HEK293 (cell line): ENCODE measurements at regions not wholly inside any gene's neighbourhood (a gene's known extent, or its start where the extent isn't known, plus 50 kb on each side); places are given as distances from the start of the nearest gene placed in this dataset.

Source experiments
- CTCF ChIA-PET: fragments of 350-600 bp; formaldehyde crosslinking; extraction: SDS; loops from one replicate; lab custom pipeline; 2021; ENCODE audit warnings: antibody characterized with exemption; lab: Yijun Ruan, JAX
- POLR2A ChIA-PET: fragments of 300-600 bp; formaldehyde crosslinking; extraction: SDS; loops from one replicate; lab custom pipeline; 2020; ENCODE audit warnings: antibody characterized with exemption, inconsistent platforms; lab: Yijun Ruan, JAX
- H3K27ac ChIP-seq: fragments of 200-500 bp; sonication (Bioruptor generic); 2 replicates; pipeline ENCODE4 v1.5.1; 2014; ENCODE audit warnings: low read depth, low read length, control low read depth, inconsistent platforms; ENCODE audit errors: extremely low read depth
- H3K36me3 ChIP-seq, 2 experiments: fragments of 200-500 bp in 1 of 2; sonication (Bioruptor generic) in 1 of 2; 1 replicate in 1 of 2; 2 replicates in 1 of 2; pipeline ENCODE4 v1.5.1; 2014 to 2017; ENCODE audit warnings: inconsistent platforms in 2 of 2, low read length in 2 of 2; ENCODE audit not compliant: control insufficient read depth in 2 of 2, insufficient read depth in 1 of 2
- H3K4me1 ChIP-seq: fragments of 200-500 bp; sonication (Bioruptor generic); 2 replicates; pipeline ENCODE4 v1.5.1; 2014; ENCODE audit warnings: mild to moderate bottlenecking, low read length, inconsistent platforms; ENCODE audit not compliant: control insufficient read depth, insufficient read depth
- H3K4me3 ChIP-seq: 2 replicates; pipeline ENCODE4 v1.5.1; 2011; ENCODE audit warnings: low read depth, mild to moderate bottlenecking, control low read depth, low read length, moderate library complexity
- H3K9me3 ChIP-seq: fragments of 200-500 bp; sonication (Bioruptor generic); 2 replicates; pipeline ENCODE4 v1.5.1; 2014; ENCODE audit warnings: low read depth, low read length, inconsistent platforms; ENCODE audit not compliant: control insufficient read depth, insufficient read depth
- ATF2 ChIP-seq: fragments of 450-650 bp; formaldehyde crosslinking; IDR thresholded peaks from 2 replicates; pipeline ENCODE4 v1.5.1; 2016; ENCODE audit warnings: missing biosample characterization, missing genetic modification characterization, low read depth
- CTCF ChIP-seq: fragments of 450-650 bp; formaldehyde crosslinking; IDR thresholded peaks from 2 replicates; pipeline ENCODE4 v1.5.1; 2016; ENCODE audit warnings: missing biosample characterization, missing genetic modification characterization
- GLI4 ChIP-seq: fragments of 450-650 bp; formaldehyde crosslinking; IDR thresholded peaks from 2 replicates; pipeline ENCODE4 v1.5.1; 2016; ENCODE audit warnings: missing biosample characterization, missing genetic modification characterization
- GLIS2 ChIP-seq: fragments of 450-650 bp; formaldehyde crosslinking; IDR thresholded peaks from 2 replicates; pipeline ENCODE4 v1.5.1; 2016; ENCODE audit warnings: missing biosample characterization, missing genetic modification characterization
- KLF7 ChIP-seq: fragments of 450-650 bp; formaldehyde crosslinking; IDR thresholded peaks from 2 replicates; pipeline ENCODE4 v1.5.1; 2016; ENCODE audit warnings: missing biosample characterization, missing genetic modification characterization, borderline replicate concordance
- SP2 ChIP-seq: fragments of 450-650 bp; formaldehyde crosslinking; IDR thresholded peaks from 2 replicates; pipeline ENCODE4 v1.5.1; 2016; ENCODE audit warnings: missing biosample characterization, missing genetic modification characterization
- ZFP41 ChIP-seq: fragments of 450-650 bp; formaldehyde crosslinking; IDR thresholded peaks from 2 replicates; pipeline ENCODE4 v1.5.1; 2016; ENCODE audit warnings: missing biosample characterization, missing genetic modification characterization, borderline replicate concordance
- ZNF169 ChIP-seq: fragments of 450-650 bp; formaldehyde crosslinking; IDR thresholded peaks from 2 replicates; pipeline ENCODE4 v1.5.1; 2016; ENCODE audit warnings: missing biosample characterization, missing genetic modification characterization
- ZNF211 ChIP-seq: fragments of 450-650 bp; formaldehyde crosslinking; IDR thresholded peaks from 2 replicates; pipeline ENCODE4 v1.5.1; 2016; ENCODE audit warnings: low read depth, missing biosample characterization, missing genetic modification characterization
- ZNF214 ChIP-seq: fragments of 450-650 bp; formaldehyde crosslinking; IDR thresholded peaks from 2 replicates; pipeline ENCODE4 v1.5.1; 2017; ENCODE audit warnings: missing biosample characterization, mild to moderate bottlenecking, missing genetic modification characterization, borderline replicate concordance
- ZNF350 ChIP-seq: fragments of 450-650 bp; formaldehyde crosslinking; IDR thresholded peaks from 2 replicates; pipeline ENCODE4 v1.5.0; 2017; ENCODE audit warnings: missing biosample characterization, mild to moderate bottlenecking, missing genetic modification characterization
- ZNF366 ChIP-seq: fragments of 450-650 bp; formaldehyde crosslinking; conservative IDR thresholded peaks from 2 replicates; pipeline ENCODE4 v1.5.1; 2016; ENCODE audit warnings: missing biosample characterization, missing genetic modification characterization
- ZNF518A ChIP-seq: fragments of 450-650 bp; formaldehyde crosslinking; conservative IDR thresholded peaks from 2 replicates; pipeline ENCODE4 v1.5.1; 2016; ENCODE audit warnings: low read depth, missing biosample characterization, missing genetic modification characterization
- ZNF544 ChIP-seq: fragments of 450-650 bp; formaldehyde crosslinking; IDR thresholded peaks from 2 replicates; pipeline ENCODE4 v1.5.0; 2017; ENCODE audit warnings: missing biosample characterization, missing genetic modification characterization
- ZNF621 ChIP-seq: fragments of 450-650 bp; formaldehyde crosslinking; IDR thresholded peaks from 2 replicates; pipeline ENCODE4 v1.5.1; 2017; ENCODE audit warnings: missing biosample characterization, missing genetic modification characterization
- TF ChIP-seq, protein P1 (sequence below): fragments of 450-650 bp; formaldehyde crosslinking; IDR thresholded peaks from 2 replicates; pipeline ENCODE4 v1.5.1; 2016; ENCODE audit warnings: missing biosample characterization, missing genetic modification characterization
- TF ChIP-seq, protein P2 (sequence below): fragments of 450-650 bp; formaldehyde crosslinking; IDR thresholded peaks from 2 replicates; pipeline ENCODE4 v1.5.0; 2017; ENCODE audit warnings: missing biosample characterization, missing genetic modification characterization, borderline replicate concordance
- TF ChIP-seq, protein P3 (sequence below): fragments of 450-650 bp; formaldehyde crosslinking; IDR thresholded peaks from 2 replicates; pipeline ENCODE4 v1.5.1; 2016; ENCODE audit warnings: missing biosample characterization, missing genetic modification characterization

DNA sequence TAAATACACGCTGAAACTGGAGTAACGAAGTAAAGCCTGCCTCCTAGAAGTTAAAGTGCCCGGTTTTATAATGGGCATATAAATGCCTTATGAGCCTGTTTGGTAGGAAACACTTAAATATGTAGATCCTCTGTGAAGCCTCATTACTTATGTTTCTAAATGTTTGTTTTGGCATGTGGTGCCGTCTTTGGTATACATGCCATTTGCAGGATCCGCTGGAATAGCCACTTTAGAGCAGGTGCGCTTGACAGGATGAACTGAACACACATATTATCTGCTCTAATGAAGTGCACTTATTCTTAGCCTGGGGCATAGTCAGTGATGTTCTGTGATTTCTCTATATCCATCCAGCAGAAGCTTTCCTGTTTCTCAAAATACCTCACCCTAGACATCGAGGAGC, 778.1 kb upstream of the WWC1 start:
- no peaks in the 10 kb centered on the region for H3K36me3 ChIP-seq
- no peaks in the 10 kb centered on the region for H3K9me3 ChIP-seq
- POLR2A ChIA-PET = no interaction called here
- H3K4me3 ChIP-seq = no peak overlapping the region
- TF ChIP-seq ZFP41 = no peak
- TF ChIP-seq CTCF (tag by site-specific recombination) = no peak
- TF ChIP-seq, protein P1, sequence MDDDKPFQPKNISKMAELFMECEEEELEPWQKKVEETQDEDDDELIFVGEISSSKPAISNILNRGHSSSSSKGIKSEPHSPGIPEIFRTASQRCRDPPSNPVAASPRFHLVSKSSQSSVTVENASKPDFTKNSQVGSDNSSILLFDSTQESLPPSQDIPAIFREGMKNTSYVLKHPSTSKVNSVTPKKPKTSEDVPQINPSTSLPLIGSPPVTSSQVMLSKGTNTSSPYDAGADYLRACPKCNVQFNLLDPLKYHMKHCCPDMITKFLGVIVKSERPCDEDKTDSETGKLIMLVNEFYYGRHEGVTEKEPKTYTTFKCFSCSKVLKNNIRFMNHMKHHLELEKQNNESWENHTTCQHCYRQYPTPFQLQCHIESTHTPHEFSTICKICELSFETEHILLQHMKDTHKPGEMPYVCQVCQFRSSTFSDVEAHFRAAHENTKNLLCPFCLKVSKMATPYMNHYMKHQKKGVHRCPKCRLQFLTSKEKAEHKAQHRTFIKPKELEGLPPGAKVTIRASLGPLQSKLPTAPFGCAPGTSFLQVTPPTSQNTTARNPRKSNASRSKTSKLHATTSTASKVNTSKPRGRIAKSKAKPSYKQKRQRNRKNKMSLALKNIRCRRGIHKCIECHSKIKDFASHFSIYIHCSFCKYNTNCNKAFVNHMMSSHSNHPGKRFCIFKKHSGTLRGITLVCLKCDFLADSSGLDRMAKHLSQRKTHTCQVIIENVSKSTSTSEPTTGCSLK = no peak
- TF ChIP-seq GLI4 (tag by site-specific recombination) = no peak
- TF ChIP-seq, protein P2, sequence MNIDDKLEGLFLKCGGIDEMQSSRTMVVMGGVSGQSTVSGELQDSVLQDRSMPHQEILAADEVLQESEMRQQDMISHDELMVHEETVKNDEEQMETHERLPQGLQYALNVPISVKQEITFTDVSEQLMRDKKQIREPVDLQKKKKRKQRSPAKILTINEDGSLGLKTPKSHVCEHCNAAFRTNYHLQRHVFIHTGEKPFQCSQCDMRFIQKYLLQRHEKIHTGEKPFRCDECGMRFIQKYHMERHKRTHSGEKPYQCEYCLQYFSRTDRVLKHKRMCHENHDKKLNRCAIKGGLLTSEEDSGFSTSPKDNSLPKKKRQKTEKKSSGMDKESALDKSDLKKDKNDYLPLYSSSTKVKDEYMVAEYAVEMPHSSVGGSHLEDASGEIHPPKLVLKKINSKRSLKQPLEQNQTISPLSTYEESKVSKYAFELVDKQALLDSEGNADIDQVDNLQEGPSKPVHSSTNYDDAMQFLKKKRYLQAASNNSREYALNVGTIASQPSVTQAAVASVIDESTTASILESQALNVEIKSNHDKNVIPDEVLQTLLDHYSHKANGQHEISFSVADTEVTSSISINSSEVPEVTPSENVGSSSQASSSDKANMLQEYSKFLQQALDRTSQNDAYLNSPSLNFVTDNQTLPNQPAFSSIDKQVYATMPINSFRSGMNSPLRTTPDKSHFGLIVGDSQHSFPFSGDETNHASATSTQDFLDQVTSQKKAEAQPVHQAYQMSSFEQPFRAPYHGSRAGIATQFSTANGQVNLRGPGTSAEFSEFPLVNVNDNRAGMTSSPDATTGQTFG = no peak
- no peak for TF ChIP-seq ZNF214 (tag by site-specific recombination)
- no peak for TF ChIP-seq ZNF169 (tag by site-specific recombination)
- no peak for TF ChIP-seq ZNF366 (tag by site-specific recombination)
- TF ChIP-seq, protein P3, sequence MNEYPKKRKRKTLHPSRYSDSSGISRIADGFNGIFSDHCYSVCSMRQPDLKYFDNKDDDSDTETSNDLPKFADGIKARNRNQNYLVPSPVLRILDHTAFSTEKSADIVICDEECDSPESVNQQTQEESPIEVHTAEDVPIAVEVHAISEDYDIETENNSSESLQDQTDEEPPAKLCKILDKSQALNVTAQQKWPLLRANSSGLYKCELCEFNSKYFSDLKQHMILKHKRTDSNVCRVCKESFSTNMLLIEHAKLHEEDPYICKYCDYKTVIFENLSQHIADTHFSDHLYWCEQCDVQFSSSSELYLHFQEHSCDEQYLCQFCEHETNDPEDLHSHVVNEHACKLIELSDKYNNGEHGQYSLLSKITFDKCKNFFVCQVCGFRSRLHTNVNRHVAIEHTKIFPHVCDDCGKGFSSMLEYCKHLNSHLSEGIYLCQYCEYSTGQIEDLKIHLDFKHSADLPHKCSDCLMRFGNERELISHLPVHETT (tag by site-specific recombination) = no peak
- TF ChIP-seq ZNF544 (tag by site-specific recombination) = no peak
- no peak for TF ChIP-seq ZNF621
- no peak for TF ChIP-seq ZNF518A (tag by site-specific recombination)
- TF ChIP-seq ZNF350 (tag by site-specific recombination) = no peak
- no peak for TF ChIP-seq GLIS2 (tag by site-specific recombination)
- no peak for TF ChIP-seq SP2 (tag by site-specific recombination)
- TF ChIP-seq ATF2 (tag by site-specific recombination) = no peak
- TF ChIP-seq ZNF211 (tag by site-specific recombination) = no peak
- TF ChIP-seq KLF7 (tag by site-specific recombination) = no peak
- CTCF ChIA-PET = no interaction called here
- H3K27ac ChIP-seq = no peak overlapping the region
- H3K4me1 ChIP-seq = no peaks in the 10 kb centered on the region
